ENCODE measurements at regions not wholly inside any gene's neighbourhood (a gene's known extent, or its start where the extent isn't known, plus 50 kb on each side); places are given as distances from the start of the nearest gene placed in this dataset.

GRCh38 chr1:228850141-228851100 is 115.1 kb downstream of the RHOU start:
- DNase-seq, result peak; percentile 82

GRCh38 chr1:228851193-228851592 is 115.9 kb downstream of the RHOU start:
- DNase-seq, result no peak

- no peak for DNase-seq
Measured at GRCh38 chr1:228851618-228852017, 116.3 kb downstream of the RHOU start.

- DNase-seq, result no peak
Measured at GRCh38 chr1:228852024-228852423, 116.7 kb downstream of the RHOU start.

GRCh38 chr1:228852511-228853088 is 117.3 kb downstream of the RHOU start:
- DNase-seq, result no peak

GRCh38 chr1:228853191-228853590 is 117.9 kb downstream of the RHOU start:
- DNase-seq, result no peak

GRCh38 chr1:228853637-228854036 is 118.4 kb downstream of the RHOU start:
- no peak for DNase-seq

- no peak for DNase-seq
Measured at GRCh38 chr1:228854907-228855306, 119.6 kb downstream of the RHOU start.

- no peak for DNase-seq
Measured at GRCh38 chr1:228857611-228858010, 122.3 kb downstream of the RHOU start.

- no peak for DNase-seq
Measured at GRCh38 chr1:228860911-228861831, 125.9 kb downstream of the RHOU start.

- no peak for DNase-seq
Measured at GRCh38 chr1:228861832-228862180, 126.5 kb downstream of the RHOU start.

GRCh38 chr1:228862542-228863505 is 127.5 kb downstream of the RHOU start:
- DNase-seq, result no peak

- DNase-seq, result no peak
Measured at GRCh38 chr1:228863776-228864175, 128.5 kb downstream of the RHOU start.

- DNase-seq, result no peak
Measured at GRCh38 chr1:228865627-228866330, 130.5 kb downstream of the RHOU start.

- no peak for DNase-seq
Measured at GRCh38 chr1:228866468-228866867, 131.2 kb downstream of the RHOU start.

GRCh38 chr1:228867108-228867950 is 132.1 kb downstream of the RHOU start:
- DNase-seq, result peak; percentile 76

- no peak for DNase-seq
Measured at GRCh38 chr1:228867951-228868730, 132.9 kb downstream of the RHOU start.

- DNase-seq, result no peak
Measured at GRCh38 chr1:228868731-228869024, 133.4 kb downstream of the RHOU start.

- no peak for DNase-seq
Measured at GRCh38 chr1:228869312-228869824, 134.1 kb downstream of the RHOU start.
